ENCODE measurements at regions not wholly inside any gene's neighbourhood (a gene's known extent, or its start where the extent isn't known, plus 50 kb on each side); places are given as distances from the start of the nearest gene placed in this dataset.

DNA sequence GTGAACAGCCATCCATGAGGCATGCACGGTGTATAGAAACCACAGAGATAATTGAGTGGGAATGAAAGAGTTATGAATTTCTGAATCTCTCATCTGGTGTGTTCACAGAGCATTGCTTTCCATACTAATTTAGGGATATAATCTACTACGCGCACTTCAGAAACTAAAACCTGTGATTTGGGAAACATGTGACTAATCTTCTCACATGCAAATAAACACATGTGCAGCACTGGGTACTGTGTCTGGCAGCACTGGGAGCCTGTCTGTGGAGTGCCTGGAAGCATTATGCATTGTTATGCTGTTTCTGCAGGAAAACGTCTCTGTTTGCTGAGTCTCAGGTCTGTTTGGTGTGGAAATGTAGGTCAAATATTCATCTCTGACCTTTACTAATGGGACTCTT, 287.3 kb downstream of the CMPK2 start:
- no peak overlapping the region for H3K4me3 ChIP-seq (ENCODE audit: low read depth, low read length)
- TF ChIP-seq, protein P1, sequence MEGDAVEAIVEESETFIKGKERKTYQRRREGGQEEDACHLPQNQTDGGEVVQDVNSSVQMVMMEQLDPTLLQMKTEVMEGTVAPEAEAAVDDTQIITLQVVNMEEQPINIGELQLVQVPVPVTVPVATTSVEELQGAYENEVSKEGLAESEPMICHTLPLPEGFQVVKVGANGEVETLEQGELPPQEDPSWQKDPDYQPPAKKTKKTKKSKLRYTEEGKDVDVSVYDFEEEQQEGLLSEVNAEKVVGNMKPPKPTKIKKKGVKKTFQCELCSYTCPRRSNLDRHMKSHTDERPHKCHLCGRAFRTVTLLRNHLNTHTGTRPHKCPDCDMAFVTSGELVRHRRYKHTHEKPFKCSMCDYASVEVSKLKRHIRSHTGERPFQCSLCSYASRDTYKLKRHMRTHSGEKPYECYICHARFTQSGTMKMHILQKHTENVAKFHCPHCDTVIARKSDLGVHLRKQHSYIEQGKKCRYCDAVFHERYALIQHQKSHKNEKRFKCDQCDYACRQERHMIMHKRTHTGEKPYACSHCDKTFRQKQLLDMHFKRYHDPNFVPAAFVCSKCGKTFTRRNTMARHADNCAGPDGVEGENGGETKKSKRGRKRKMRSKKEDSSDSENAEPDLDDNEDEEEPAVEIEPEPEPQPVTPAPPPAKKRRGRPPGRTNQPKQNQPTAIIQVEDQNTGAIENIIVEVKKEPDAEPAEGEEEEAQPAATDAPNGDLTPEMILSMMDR (IDR thresholded peaks at IDR 0.05; ENCODE audit: borderline replicate concordance, insufficient read depth, low read depth, low read length) = no peak

GRCh38 chr2:6579281-6579680, 286.4 kb downstream of the CMPK2 start:
- TF ChIP-seq, protein P1 (IDR thresholded peaks at IDR 0.05; ENCODE audit: borderline replicate concordance, insufficient read depth, low read depth, low read length) = no peak
- H3K4me3 ChIP-seq (ENCODE audit: low read depth, low read length) = no peak overlapping the region

- no peak overlapping the region for H3K4me3 ChIP-seq (ENCODE audit: low read depth, low read length)
- TF ChIP-seq, protein P1 (IDR thresholded peaks at IDR 0.05; ENCODE audit: borderline replicate concordance, insufficient read depth, low read depth, low read length) = no peak
Observed at GRCh38 chr2:6580982-6581381, 284.7 kb downstream of the CMPK2 start.

DNA sequence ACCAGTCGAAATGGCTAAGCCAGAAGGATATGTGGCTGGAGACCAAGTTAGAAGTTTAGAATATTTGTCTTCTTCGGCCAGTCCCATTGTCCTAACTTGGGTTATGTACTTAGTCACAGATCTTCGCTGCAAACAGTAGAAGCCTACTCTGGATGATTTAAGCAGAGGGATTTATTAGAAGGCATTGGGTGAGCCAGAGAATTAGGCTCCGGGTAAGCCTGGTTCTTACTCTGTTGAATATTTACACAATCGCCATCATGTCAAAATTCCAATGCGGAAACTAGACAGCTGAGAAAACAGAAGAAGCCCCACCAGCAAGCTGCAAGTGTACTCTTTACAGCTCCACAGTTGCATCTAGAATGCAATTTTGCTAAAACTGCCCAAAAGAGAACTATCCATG, 276.6 kb downstream of the CMPK2 start:
- no peak overlapping the region for H3K4me3 ChIP-seq (ENCODE audit: low read depth, low read length)
- TF ChIP-seq, protein P1 (IDR thresholded peaks at IDR 0.05; ENCODE audit: borderline replicate concordance, insufficient read depth, low read depth, low read length) = no peak

DNA sequence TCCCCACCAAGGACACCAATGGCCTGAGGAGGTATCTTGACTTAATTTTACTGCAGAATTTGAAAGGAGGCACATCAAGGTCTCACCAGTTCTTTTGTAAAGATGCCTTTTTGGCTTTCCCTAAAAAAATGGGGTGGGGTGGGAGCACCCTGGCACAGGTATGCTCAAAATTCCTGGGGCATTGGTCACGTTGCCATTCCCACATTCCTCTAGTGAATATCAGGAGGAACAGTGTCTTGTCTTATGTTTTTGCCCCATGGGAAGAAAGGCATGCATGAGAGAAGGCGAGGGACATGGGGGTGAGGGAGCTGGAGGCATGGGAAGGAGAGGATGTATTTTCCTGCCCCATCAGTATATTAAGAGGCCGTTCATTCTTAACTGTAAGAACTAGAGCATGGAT, 275.3 kb downstream of the CMPK2 start:
- TF ChIP-seq, protein P1 (IDR thresholded peaks at IDR 0.05; ENCODE audit: borderline replicate concordance, insufficient read depth, low read depth, low read length) = no peak
- no peak overlapping the region for H3K4me3 ChIP-seq (ENCODE audit: low read depth, low read length)

DNA sequence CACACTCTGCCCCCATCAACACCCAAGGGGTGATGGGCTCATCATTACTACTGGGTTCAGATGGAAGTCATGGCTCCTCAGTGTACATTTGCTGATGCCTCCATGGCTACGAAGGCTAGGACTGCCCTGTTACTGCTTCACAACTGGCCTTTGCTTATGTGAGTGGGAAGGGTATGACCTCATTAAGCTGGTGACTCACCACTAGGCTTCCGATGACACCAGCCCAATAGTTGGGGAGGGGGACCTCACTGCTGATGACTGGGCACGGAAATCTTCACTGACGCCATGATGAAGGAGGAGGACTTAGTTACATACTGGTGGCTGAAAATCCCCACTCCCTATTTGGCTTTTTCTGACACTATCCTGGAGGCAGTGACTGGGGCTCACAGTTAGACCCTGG, 263.2 kb downstream of the CMPK2 start:
- TF ChIP-seq, protein P1 (IDR thresholded peaks at IDR 0.05; ENCODE audit: borderline replicate concordance, insufficient read depth, low read depth, low read length) = no peak

DNA sequence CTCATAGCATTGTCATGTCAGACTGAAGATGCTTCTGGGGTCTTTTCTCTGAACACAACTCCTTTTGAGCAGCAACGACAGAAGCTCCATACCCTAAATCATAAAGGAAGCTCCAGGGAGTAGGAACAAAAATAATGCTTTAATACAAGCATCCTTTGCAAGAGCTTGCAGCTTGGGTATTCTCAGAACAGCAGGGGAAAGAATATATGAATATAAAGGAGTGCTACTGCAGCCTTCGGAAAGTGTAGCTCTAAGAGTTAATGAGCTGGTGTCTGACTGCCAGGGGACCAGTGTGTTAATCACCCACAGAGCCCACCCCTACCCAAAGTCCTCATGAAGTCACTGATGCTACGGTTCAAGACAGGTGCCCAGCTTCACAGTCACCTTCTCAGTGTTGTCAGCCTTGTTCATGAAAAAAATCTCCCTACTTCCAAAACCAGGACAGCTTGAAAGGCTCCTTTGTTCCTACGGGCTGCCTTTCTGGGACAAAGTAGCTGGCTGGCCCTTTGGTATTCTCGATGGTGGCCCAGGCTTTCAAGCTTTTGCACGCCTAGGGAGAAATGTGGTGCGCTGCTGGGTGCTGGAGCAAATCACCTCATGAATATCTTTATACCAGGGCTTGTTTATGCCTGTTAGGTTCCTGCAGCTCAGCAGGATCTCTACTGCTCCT, 259.7 kb downstream of the CMPK2 start:
- H3K4me3 ChIP-seq (ENCODE audit: low read depth, low read length) = no peak overlapping the region
- TF ChIP-seq, protein P1 (IDR thresholded peaks at IDR 0.05; ENCODE audit: borderline replicate concordance, insufficient read depth, low read depth, low read length) = no peak

More for the DNA sequence above, 263.2 kb downstream of the CMPK2 start:
- no peak overlapping the region for H3K4me3 ChIP-seq (ENCODE audit: low read depth, low read length)

Measured in GM12875 (cell line).